Suprapubic skin (tissue), 3 donors: ENCODE measurements at regions not wholly inside any gene's neighbourhood (a gene's known extent, or its start where the extent isn't known, plus 50 kb on each side); places are given as distances from the start of the nearest gene placed in this dataset.

ENCODE experiments used
- CTCF ChIP-seq, 2 donors: fragments of 200-600 bp in 1 of 2; fragments of 450-650 bp in 1 of 2; sonication (generic) in 1 of 2; IDR thresholded peaks; one replicate each; pipeline ENCODE4 v1.5.1; 2016 to 2019; ENCODE audit warnings: antibody characterized with exemption in 2 of 2, mild to moderate bottlenecking in 1 of 2, moderate library complexity in 1 of 2
- POLR2AphosphoS5 ChIP-seq, 3 donors: sonication (generic); formaldehyde crosslinking; IDR thresholded peaks; one replicate each; pipeline ENCODE4 v1.6.1; 2017; ENCODE audit warnings: antibody characterized with exemption in 3 of 3

GRCh38 chr9:129517006-129517405 lies 103.9 kb downstream of the C9orf50 start:
- no peak for TF ChIP-seq POLR2AphosphoS5 (IDR thresholded peaks at IDR 0.05)
- TF ChIP-seq CTCF (IDR thresholded peaks at IDR 0.05), result no peak
